Amygdala (tissue), 56 donors: ENCODE measurements at regions not wholly inside any gene's neighbourhood (a gene's known extent, or its start where the extent isn't known, plus 50 kb on each side); places are given as distances from the start of the nearest gene placed in this dataset.
"Not testable (repeated sequence)": the region's sequence is repeated elsewhere in the genome, so short reads cannot be mapped to it uniquely, and the experiment has no call there.

ENCODE experiments used
- DNase-seq, 56 donors: peaks; one replicate each; lab custom pipeline; 2025; lab: John Stamatoyannopoulos, UW

GRCh38 chr6:6091608-6092002, 84.9 kb upstream of the NRN1 start:
- DNase-seq, result no peak

GRCh38 chr6:6090861-6091607, 84.3 kb upstream of the NRN1 start:
- DNase-seq, result no peak

- DNase-seq, result peak in 2 of 56 donors; percentile 1 to 12
These were observed 79.4 kb upstream of the NRN1 start for GRCh38 chr6:6085928-6086668.

- no peak for DNase-seq
These were observed 74.2 kb upstream of the NRN1 start for GRCh38 chr6:6080975-6081374.

- no peak for DNase-seq
These were observed 67.5 kb upstream of the NRN1 start for GRCh38 chr6:6074190-6074589.

GRCh38 chr6:6068157-6068556, 61.4 kb upstream of the NRN1 start:
- not testable (repeated sequence) for DNase-seq

- DNase-seq, result no peak
These were observed 51.3 kb upstream of the NRN1 start for GRCh38 chr6:6058054-6058444.

- DNase-seq, result peak in 2 of 56 donors; percentile 2 to 23
These were observed 50.8 kb upstream of the NRN1 start for GRCh38 chr6:6057442-6058053.
